ENCODE measurements at regions not wholly inside any gene's neighbourhood (a gene's known extent, or its start where the extent isn't known, plus 50 kb on each side); places are given as distances from the start of the nearest gene placed in this dataset.

DNA sequence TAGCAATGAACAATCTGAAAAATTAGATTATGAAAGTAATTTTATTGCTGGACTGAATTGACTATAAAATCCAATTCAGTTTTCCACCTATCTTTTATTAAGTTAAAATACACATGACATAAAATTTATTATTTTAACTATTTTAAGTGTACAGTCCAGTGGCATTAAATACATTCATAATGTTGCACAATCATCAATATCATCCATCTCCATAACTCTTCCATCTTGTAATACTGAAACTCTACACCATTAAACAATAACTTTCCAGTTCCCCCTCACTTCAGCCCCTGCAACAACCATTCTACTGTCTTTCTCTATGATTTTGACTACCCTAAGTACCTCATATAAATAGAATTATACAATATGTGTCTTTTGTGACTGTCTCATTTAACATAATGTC is 200.6 kb upstream of the ITGA1 start:
- no peak overlapping the region for H3K56ac ChIP-seq (replicated peaks; ENCODE audit: insufficient read length, low read depth, low read length)
- no peak overlapping the region for H2BK15ac ChIP-seq (ENCODE audit: low read length)
- H3K4me1 ChIP-seq (replicated peaks in 1 of 4; ENCODE audit: control insufficient read depth in 3 of 4, insufficient read depth in 4 of 4, low read length in 3 of 4): no peaks in the 10 kb centered on the region
- no peak overlapping the region for H3K27ac ChIP-seq (ENCODE audit: low read depth, low read length)
- no peaks in the 10 kb centered on the region for H4K20me1 ChIP-seq (replicated peaks in 1 of 2; ENCODE audit: control insufficient read depth in 1 of 2, insufficient read depth in 2 of 2, low read length in 2 of 2)
- no peak overlapping the region for H3K23ac ChIP-seq (ENCODE audit: insufficient read length)
- H3K9me3 ChIP-seq (ENCODE audit: insufficient read depth in 2 of 2, low read depth in 1 of 2, low read length in 1 of 2): no peaks in the 10 kb centered on the region
- no peaks in the 10 kb centered on the region for H3K79me1 ChIP-seq (ENCODE audit: low read depth, low read length)
- H3K4ac ChIP-seq (replicated peaks; ENCODE audit: insufficient read length, low read depth, low read length): no peak overlapping the region
- no peaks in the 10 kb centered on the region for H3K27me3 ChIP-seq (replicated peaks in 1 of 4; ENCODE audit: control insufficient read depth in 3 of 4, extremely low read depth in 1 of 4, insufficient read depth in 3 of 4, low read length in 3 of 4)
- DNase-seq (ENCODE audit: low read depth in 1 of 2, low spot score in 2 of 2) (no peak), FAIRE-seq (no peak)
- no peak overlapping the region for H4K91ac ChIP-seq (replicated peaks; ENCODE audit: insufficient read length, low read length)
- POLR2A ChIA-PET (ENCODE audit: partially characterized antibody): no interaction called here
- H2AK5ac ChIP-seq (ENCODE audit: low read depth, low read length): no peak overlapping the region
- H2BK12ac ChIP-seq (ENCODE audit: low read depth, low read length): no peak overlapping the region
- no peak overlapping the region for H3K18ac ChIP-seq (ENCODE audit: extremely low read depth, low read length)
- no peaks in the 10 kb centered on the region for H3K36me3 ChIP-seq (ENCODE audit: control insufficient read depth in 2 of 4, insufficient read depth in 4 of 4, low read length in 3 of 4)
- no peak overlapping the region for H4K5ac ChIP-seq (ENCODE audit: insufficient read length, low read depth, low read length)
- H3K9ac ChIP-seq (replicated peaks in 1 of 4; ENCODE audit: extremely low read depth in 1 of 4, low read depth in 3 of 4, low read length in 3 of 4): no peak overlapping the region
- TF ChIP-seq POU5F1 (IDR thresholded peaks at IDR 0.05; ENCODE audit: low read depth, low read length) (no peak), SIRT6 (IDR thresholded peaks at IDR 0.05; ENCODE audit: low read length) (no peak), RBBP5 (IDR thresholded peaks at IDR 0.05; ENCODE audit: borderline replicate concordance, low read depth, low read length) (no peak), SP4 (IDR thresholded peaks at IDR 0.05; ENCODE audit: low read length) (no peak), SUZ12 (IDR thresholded peaks at IDR 0.05; ENCODE audit: low read length) (no peak), KDM4A (IDR thresholded peaks at IDR 0.05; ENCODE audit: low read depth, low read length, severe bottlenecking) (no peak), EGR1 (IDR thresholded peaks at IDR 0.05; ENCODE audit: borderline replicate concordance, low read depth, low read length) (no peak), FOSL1 (IDR thresholded peaks at IDR 0.05; ENCODE audit: insufficient read depth, low read depth, low read length) (no peak), TAF1 (IDR thresholded peaks at IDR 0.05; ENCODE audit: low read depth, low read length) (no peak)
- H2BK5ac ChIP-seq (ENCODE audit: low read depth, low read length): no peak overlapping the region
- no peak overlapping the region for H3K4me3 ChIP-seq (ENCODE audit: extremely low read depth in 1 of 4, insufficient read depth in 2 of 4, low read depth in 3 of 4, low read length in 4 of 4)
- CTCF ChIA-PET (ENCODE audit: partially characterized antibody): no interaction called here
- H3K14ac ChIP-seq (ENCODE audit: insufficient read length): no peak overlapping the region
- H3K23me2 ChIP-seq (ENCODE audit: low read depth, low read length): no peaks in the 10 kb centered on the region
- no peak overlapping the region for H3K4me2 ChIP-seq (ENCODE audit: insufficient read depth in 1 of 2, low read depth in 2 of 2, low read length in 2 of 2)
- no peak overlapping the region for H4K8ac ChIP-seq (ENCODE audit: extremely low read depth, insufficient read depth, low read length)
- H2BK20ac ChIP-seq (ENCODE audit: low read length): no peak overlapping the region
- no peak overlapping the region for H2AFZ ChIP-seq (ENCODE audit: low read length)
- no peaks in the 10 kb centered on the region for H3K79me2 ChIP-seq (ENCODE audit: control insufficient read depth in 1 of 2, insufficient read depth in 2 of 2, low read length in 2 of 2)
- no peak overlapping the region for H2BK120ac ChIP-seq (replicated peaks; ENCODE audit: low read depth, low read length)

Data from H1 (cell line).